ENCODE measurements at regions not wholly inside any gene's neighbourhood (a gene's known extent, or its start where the extent isn't known, plus 50 kb on each side); places are given as distances from the start of the nearest gene placed in this dataset.

DNA sequence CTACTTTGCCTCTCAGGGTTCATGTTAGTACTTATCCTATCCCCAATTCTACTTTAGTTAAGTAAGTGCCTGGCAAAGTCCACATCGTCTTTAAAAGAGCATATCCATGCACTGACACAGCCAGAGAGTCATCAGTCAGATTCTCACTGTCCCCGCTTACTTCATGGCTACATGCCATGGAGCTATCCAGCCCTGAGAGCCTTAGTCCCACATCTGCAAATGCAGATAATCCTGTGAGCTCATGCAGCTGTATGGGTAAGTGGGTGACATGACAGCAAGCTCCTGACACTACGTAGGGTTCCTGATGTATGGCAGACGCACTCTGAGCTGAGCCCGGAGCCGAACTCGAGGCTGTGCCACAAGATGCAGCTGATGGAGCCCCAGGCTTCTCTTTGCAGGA lies 661.5 kb downstream of the LIG4 start:
- TF ChIP-seq, protein P1, sequence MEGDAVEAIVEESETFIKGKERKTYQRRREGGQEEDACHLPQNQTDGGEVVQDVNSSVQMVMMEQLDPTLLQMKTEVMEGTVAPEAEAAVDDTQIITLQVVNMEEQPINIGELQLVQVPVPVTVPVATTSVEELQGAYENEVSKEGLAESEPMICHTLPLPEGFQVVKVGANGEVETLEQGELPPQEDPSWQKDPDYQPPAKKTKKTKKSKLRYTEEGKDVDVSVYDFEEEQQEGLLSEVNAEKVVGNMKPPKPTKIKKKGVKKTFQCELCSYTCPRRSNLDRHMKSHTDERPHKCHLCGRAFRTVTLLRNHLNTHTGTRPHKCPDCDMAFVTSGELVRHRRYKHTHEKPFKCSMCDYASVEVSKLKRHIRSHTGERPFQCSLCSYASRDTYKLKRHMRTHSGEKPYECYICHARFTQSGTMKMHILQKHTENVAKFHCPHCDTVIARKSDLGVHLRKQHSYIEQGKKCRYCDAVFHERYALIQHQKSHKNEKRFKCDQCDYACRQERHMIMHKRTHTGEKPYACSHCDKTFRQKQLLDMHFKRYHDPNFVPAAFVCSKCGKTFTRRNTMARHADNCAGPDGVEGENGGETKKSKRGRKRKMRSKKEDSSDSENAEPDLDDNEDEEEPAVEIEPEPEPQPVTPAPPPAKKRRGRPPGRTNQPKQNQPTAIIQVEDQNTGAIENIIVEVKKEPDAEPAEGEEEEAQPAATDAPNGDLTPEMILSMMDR (conservative IDR thresholded peaks at IDR 0.05): no peak
- Histone ChIP-seq H3K4ac (ENCODE audit: low read depth, low read length) (no peak overlapping the region), H2AK5ac (ENCODE audit: insufficient read length, low read length) (no peak overlapping the region), H4K5ac (ENCODE audit: insufficient read length, low read depth, low read length) (no peak overlapping the region), H3K9ac (ENCODE audit: extremely low read depth, insufficient read length, low read length) (no peak overlapping the region), H2BK15ac (ENCODE audit: low read depth, low read length) (no peak overlapping the region), H3K23me2 (ENCODE audit: insufficient read length, low read depth, low read length, poor library complexity, severe bottlenecking) (no peaks in the 10 kb centered on the region), H4K91ac (ENCODE audit: insufficient read length, low read depth, low read length) (no peak overlapping the region), H3K4me1 (ENCODE audit: insufficient read depth, low read length) (no peaks in the 10 kb centered on the region), H3T11ph (ENCODE audit: low read length) (no peak overlapping the region), H2BK12ac (ENCODE audit: insufficient read length, low read depth, low read length) (no peak overlapping the region), H2BK20ac (ENCODE audit: low read depth, low read length, poor library complexity, severe bottlenecking) (no peak overlapping the region), H3K9me3 (ENCODE audit: control insufficient read depth, low read depth, low read length) (no peaks in the 10 kb centered on the region), H2BK5ac (ENCODE audit: insufficient read length, low read length) (no peak overlapping the region), H3K27ac (ENCODE audit: insufficient read length, low read depth, low read length) (no peak overlapping the region), H3K23ac (ENCODE audit: insufficient read length, low read depth, low read length) (no peak overlapping the region), H2AFZ (ENCODE audit: low read length) (no peak overlapping the region), H4K8ac (replicated peaks; ENCODE audit: insufficient read length, low read depth, low read length) (no peak overlapping the region), H3K4me2 (ENCODE audit: insufficient read depth, insufficient read length, low read length) (no peak overlapping the region), H3K18ac (ENCODE audit: insufficient read length, low read depth, low read length) (no peak overlapping the region), H3K14ac (ENCODE audit: insufficient read depth, low read length) (no peak overlapping the region; the same call in 1 of the 2 replicates), H4K20me1 (ENCODE audit: control insufficient read depth, insufficient read depth, insufficient read length) (no peaks in the 10 kb centered on the region), H3K56ac (ENCODE audit: insufficient read length, low read depth, low read length) (no peak overlapping the region), H3K79me1 (ENCODE audit: insufficient read depth, low read depth, low read length, poor library complexity, severe bottlenecking) (no peaks in the 10 kb centered on the region), H3K79me2 (ENCODE audit: insufficient read depth, low read length) (no peaks in the 10 kb centered on the region), H2BK120ac (ENCODE audit: low read depth, low read length, poor library complexity, severe bottlenecking) (no peak overlapping the region), H3K27me3 (ENCODE audit: insufficient read depth, low read length) (no peaks in the 10 kb centered on the region)
- H3K36me3 Mint-ChIP-seq (ENCODE audit: insufficient read depth in 1 of 3, low read depth in 3 of 3): no peaks in the 10 kb centered on the region
- no CpG with 5 or more reads among the region's 7 CpGs for WGBS (ENCODE audit: extremely low coverage, insufficient read length, low lambda C conversion rate)
- 0 out of 4 replicates have a peak, but pooled peaks cover 2% of the 10 kb centered on the region in 2 experiments for H3K4me1 Mint-ChIP-seq
- no peaks in the 10 kb centered on the region for H3K9me3 Mint-ChIP-seq
- DNase-seq: no peak
- H3K27me3 Mint-ChIP-seq (ENCODE audit: low read depth): no peaks in the 10 kb centered on the region
- H3K27ac Mint-ChIP-seq: no peak overlapping the region
- no peak overlapping the region for H3K4me3 Mint-ChIP-seq

Measured in H9 (cell line).